ENCODE measurements at regions not wholly inside any gene's neighbourhood (a gene's known extent, or its start where the extent isn't known, plus 50 kb on each side); places are given as distances from the start of the nearest gene placed in this dataset.

GRCh38 chr1:201759194-201759815 is 69.7 kb upstream of the IPO9 start:
- H3K27ac ChIP-seq (ENCODE audit: low read depth in 2 of 2, low read length in 2 of 2): no peak overlapping the region
- no peak overlapping the region for H3K4me3 ChIP-seq (ENCODE audit: low read length in 2 of 2)
- no peaks in the 10 kb centered on the region for H3K9me3 ChIP-seq (ENCODE audit: control insufficient read depth in 2 of 2, low read length in 2 of 2)
- H3K4me1 ChIP-seq (ENCODE audit: control insufficient read depth in 2 of 2, insufficient read depth in 2 of 2, low read length in 2 of 2): peaks cover 0 to 2% of the 10 kb centered on the region in 2 donors
- H3K9ac ChIP-seq (ENCODE audit: low read depth in 1 of 2, low read length in 2 of 2): no peak overlapping the region
- H3K27me3 ChIP-seq (ENCODE audit: control insufficient read depth in 2 of 2, insufficient read depth in 2 of 2, low read length in 2 of 2): no peaks in the 10 kb centered on the region
- no peaks in the 10 kb centered on the region for H3K36me3 ChIP-seq (ENCODE audit: control insufficient read depth in 2 of 2, insufficient read depth in 2 of 2, low read length in 2 of 2)

DNA sequence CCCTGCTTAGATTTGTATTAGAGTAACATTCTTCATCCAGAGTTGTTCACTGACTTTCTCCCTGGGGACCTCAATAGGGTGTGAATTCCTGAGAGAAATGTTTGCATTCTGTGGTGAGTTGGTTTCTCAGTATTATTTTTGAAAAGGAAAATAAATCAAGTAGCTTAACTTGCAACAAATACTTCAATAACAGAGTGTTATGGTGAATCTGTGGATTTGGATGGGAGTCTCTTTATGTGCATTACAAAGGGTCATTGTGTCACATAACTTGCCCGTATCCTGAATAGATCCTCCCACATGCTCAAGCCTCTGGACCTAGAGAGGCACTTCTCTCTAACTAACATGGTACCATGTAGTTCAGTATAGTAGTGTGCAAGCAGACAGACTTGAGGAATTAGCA is 68.4 kb upstream of the IPO9 start:
- H3K9ac ChIP-seq (ENCODE audit: low read depth in 1 of 2, low read length in 2 of 2): no peak overlapping the region
- H3K27ac ChIP-seq (ENCODE audit: low read depth in 2 of 2, low read length in 2 of 2): no peak overlapping the region
- H3K36me3 ChIP-seq (ENCODE audit: control insufficient read depth in 2 of 2, insufficient read depth in 2 of 2, low read length in 2 of 2): no peaks in the 10 kb centered on the region
- no peaks in the 10 kb centered on the region for H3K9me3 ChIP-seq (ENCODE audit: control insufficient read depth in 2 of 2, low read length in 2 of 2)
- no peak overlapping the region for H3K4me3 ChIP-seq (ENCODE audit: low read length in 2 of 2)
- H3K4me1 ChIP-seq (ENCODE audit: control insufficient read depth in 2 of 2, insufficient read depth in 2 of 2, low read length in 2 of 2): no peaks in the 10 kb centered on the region
- no peaks in the 10 kb centered on the region for H3K27me3 ChIP-seq (ENCODE audit: control insufficient read depth in 2 of 2, insufficient read depth in 2 of 2, low read length in 2 of 2)

GRCh38 chr1:201761178-201761577 is 67.8 kb upstream of the IPO9 start:
- peaks cover 0 to 2% of the 10 kb centered on the region in 2 donors for H3K4me1 ChIP-seq (ENCODE audit: control insufficient read depth in 2 of 2, insufficient read depth in 2 of 2, low read length in 2 of 2)
- no peak overlapping the region for H3K27ac ChIP-seq (ENCODE audit: low read depth in 2 of 2, low read length in 2 of 2)
- no peak overlapping the region for H3K9ac ChIP-seq (ENCODE audit: low read depth in 1 of 2, low read length in 2 of 2)
- no peaks in the 10 kb centered on the region for H3K36me3 ChIP-seq (ENCODE audit: control insufficient read depth in 2 of 2, insufficient read depth in 2 of 2, low read length in 2 of 2)
- no peaks in the 10 kb centered on the region for H3K9me3 ChIP-seq (ENCODE audit: control insufficient read depth in 2 of 2, low read length in 2 of 2)
- no peak overlapping the region for H3K4me3 ChIP-seq (ENCODE audit: low read length in 2 of 2)
- H3K27me3 ChIP-seq (ENCODE audit: control insufficient read depth in 2 of 2, insufficient read depth in 2 of 2, low read length in 2 of 2): no peaks in the 10 kb centered on the region

GRCh38 chr1:201761871-201762270 is 67.1 kb upstream of the IPO9 start:
- Histone ChIP-seq H3K4me3 (ENCODE audit: low read length in 2 of 2) (no peak overlapping the region), H3K36me3 (ENCODE audit: control insufficient read depth in 2 of 2, insufficient read depth in 2 of 2, low read length in 2 of 2) (no peaks in the 10 kb centered on the region), H3K9ac (ENCODE audit: low read depth in 1 of 2, low read length in 2 of 2) (no peak overlapping the region), H3K27me3 (ENCODE audit: control insufficient read depth in 2 of 2, insufficient read depth in 2 of 2, low read length in 2 of 2) (no peaks in the 10 kb centered on the region), H3K27ac (ENCODE audit: low read depth in 2 of 2, low read length in 2 of 2) (no peak overlapping the region), H3K4me1 (ENCODE audit: control insufficient read depth in 2 of 2, insufficient read depth in 2 of 2, low read length in 2 of 2) (peaks cover 0 to 2% of the 10 kb centered on the region in 2 donors), H3K9me3 (ENCODE audit: control insufficient read depth in 2 of 2, low read length in 2 of 2) (no peaks in the 10 kb centered on the region)

GRCh38 chr1:201762381-201762780 is 66.6 kb upstream of the IPO9 start:
- H3K9ac ChIP-seq (ENCODE audit: low read depth in 1 of 2, low read length in 2 of 2): no peak overlapping the region
- H3K27ac ChIP-seq (ENCODE audit: low read depth in 2 of 2, low read length in 2 of 2): no peak overlapping the region
- peaks cover 0 to 2% of the 10 kb centered on the region in 2 donors for H3K4me1 ChIP-seq (ENCODE audit: control insufficient read depth in 2 of 2, insufficient read depth in 2 of 2, low read length in 2 of 2)
- no peaks in the 10 kb centered on the region for H3K9me3 ChIP-seq (ENCODE audit: control insufficient read depth in 2 of 2, low read length in 2 of 2)
- H3K27me3 ChIP-seq (ENCODE audit: control insufficient read depth in 2 of 2, insufficient read depth in 2 of 2, low read length in 2 of 2): no peaks in the 10 kb centered on the region
- H3K4me3 ChIP-seq (ENCODE audit: low read length in 2 of 2): no peak overlapping the region
- no peaks in the 10 kb centered on the region for H3K36me3 ChIP-seq (ENCODE audit: control insufficient read depth in 2 of 2, insufficient read depth in 2 of 2, low read length in 2 of 2)

- Histone ChIP-seq H3K9ac (ENCODE audit: low read depth in 1 of 2, low read length in 2 of 2) (no peak overlapping the region), H3K4me3 (ENCODE audit: low read length in 2 of 2) (no peak overlapping the region), H3K36me3 (ENCODE audit: control insufficient read depth in 2 of 2, insufficient read depth in 2 of 2, low read length in 2 of 2) (no peaks in the 10 kb centered on the region), H3K27me3 (ENCODE audit: control insufficient read depth in 2 of 2, insufficient read depth in 2 of 2, low read length in 2 of 2) (no peaks in the 10 kb centered on the region), H3K4me1 (ENCODE audit: control insufficient read depth in 2 of 2, insufficient read depth in 2 of 2, low read length in 2 of 2) (peaks cover 0 to 2% of the 10 kb centered on the region in 2 donors), H3K27ac (ENCODE audit: low read depth in 2 of 2, low read length in 2 of 2) (peak overlapping the region in 1 of 2 donors; percentile 26), H3K9me3 (ENCODE audit: control insufficient read depth in 2 of 2, low read length in 2 of 2) (no peaks in the 10 kb centered on the region)
Observed at GRCh38 chr1:201763455-201764140, 65.4 kb upstream of the IPO9 start.

DNA sequence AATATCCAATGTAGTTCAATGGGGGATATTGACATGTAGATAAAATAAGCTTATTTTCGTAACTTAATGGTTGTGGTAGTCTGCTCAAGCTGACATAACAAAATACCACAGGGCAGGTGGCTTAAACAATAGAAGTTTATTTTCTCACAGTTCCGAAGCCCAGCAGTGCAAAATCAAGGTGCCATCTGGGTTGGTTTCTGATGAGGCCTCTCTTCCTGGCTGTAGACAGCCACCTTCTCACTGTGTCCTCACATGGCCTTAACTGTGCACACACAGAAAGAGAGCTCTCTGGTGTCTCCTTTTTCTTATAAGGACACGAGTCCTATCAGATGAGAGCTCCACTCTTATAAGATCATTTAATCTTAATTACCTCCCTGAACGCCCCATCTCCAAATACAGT is 64.8 kb upstream of the IPO9 start:
- no peak overlapping the region for H3K4me3 ChIP-seq (ENCODE audit: low read length in 2 of 2)
- H3K9me3 ChIP-seq (ENCODE audit: control insufficient read depth in 2 of 2, low read length in 2 of 2): no peaks in the 10 kb centered on the region
- no peak overlapping the region for H3K9ac ChIP-seq (ENCODE audit: low read depth in 1 of 2, low read length in 2 of 2)
- H3K27ac ChIP-seq (ENCODE audit: low read depth in 2 of 2, low read length in 2 of 2): no peak overlapping the region
- no peaks in the 10 kb centered on the region for H3K36me3 ChIP-seq (ENCODE audit: control insufficient read depth in 2 of 2, insufficient read depth in 2 of 2, low read length in 2 of 2)
- peaks cover 0 to 2% of the 10 kb centered on the region in 2 donors for H3K4me1 ChIP-seq (ENCODE audit: control insufficient read depth in 2 of 2, insufficient read depth in 2 of 2, low read length in 2 of 2)
- no peaks in the 10 kb centered on the region for H3K27me3 ChIP-seq (ENCODE audit: control insufficient read depth in 2 of 2, insufficient read depth in 2 of 2, low read length in 2 of 2)

- Histone ChIP-seq H3K4me3 (ENCODE audit: low read length in 2 of 2) (no peak overlapping the region), H3K9ac (ENCODE audit: low read depth in 1 of 2, low read length in 2 of 2) (no peak overlapping the region), H3K4me1 (ENCODE audit: control insufficient read depth in 2 of 2, insufficient read depth in 2 of 2, low read length in 2 of 2) (peaks cover 0 to 2% of the 10 kb centered on the region in 2 donors), H3K9me3 (ENCODE audit: control insufficient read depth in 2 of 2, low read length in 2 of 2) (no peaks in the 10 kb centered on the region), H3K36me3 (ENCODE audit: control insufficient read depth in 2 of 2, insufficient read depth in 2 of 2, low read length in 2 of 2) (no peaks in the 10 kb centered on the region), H3K27ac (ENCODE audit: low read depth in 2 of 2, low read length in 2 of 2) (no peak overlapping the region), H3K27me3 (ENCODE audit: control insufficient read depth in 2 of 2, insufficient read depth in 2 of 2, low read length in 2 of 2) (no peaks in the 10 kb centered on the region)
Observed at GRCh38 chr1:201764579-201764978, 64.4 kb upstream of the IPO9 start.

GRCh38 chr1:201766131-201766866 is 62.7 kb upstream of the IPO9 start:
- H3K4me1 ChIP-seq (ENCODE audit: control insufficient read depth in 2 of 2, insufficient read depth in 2 of 2, low read length in 2 of 2): peaks cover 0 to 2% of the 10 kb centered on the region in 2 donors
- peaks cover 0 to under 1% of the 10 kb centered on the region in 2 donors for H3K9me3 ChIP-seq (ENCODE audit: control insufficient read depth in 2 of 2, low read length in 2 of 2)
- H3K4me3 ChIP-seq (ENCODE audit: low read length in 2 of 2): no peak overlapping the region
- no peak overlapping the region for H3K9ac ChIP-seq (ENCODE audit: low read depth in 1 of 2, low read length in 2 of 2)
- H3K27ac ChIP-seq (ENCODE audit: low read depth in 2 of 2, low read length in 2 of 2): no peak overlapping the region
- H3K27me3 ChIP-seq (ENCODE audit: control insufficient read depth in 2 of 2, insufficient read depth in 2 of 2, low read length in 2 of 2): no peaks in the 10 kb centered on the region
- H3K36me3 ChIP-seq (ENCODE audit: control insufficient read depth in 2 of 2, insufficient read depth in 2 of 2, low read length in 2 of 2): no peaks in the 10 kb centered on the region

DNA sequence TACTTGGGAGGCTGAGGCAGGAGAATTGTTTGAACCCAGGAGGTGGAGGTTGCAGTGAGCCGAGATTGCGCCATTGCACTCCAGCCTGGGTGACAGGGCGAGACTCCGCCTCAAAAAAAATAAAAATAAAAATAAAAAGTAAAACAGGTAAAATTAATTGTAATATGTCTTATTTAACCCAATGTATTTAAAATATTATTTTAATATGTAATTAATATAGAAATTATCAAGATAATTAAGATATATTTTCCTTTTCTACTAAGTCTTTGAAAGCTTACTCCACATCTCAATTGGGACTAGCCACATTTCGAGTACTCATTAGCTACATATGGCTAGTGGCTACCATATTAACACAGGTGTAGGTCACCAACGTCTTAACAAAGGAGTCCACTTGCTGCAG is 61.6 kb upstream of the IPO9 start:
- Histone ChIP-seq H3K4me1 (ENCODE audit: control insufficient read depth in 2 of 2, insufficient read depth in 2 of 2, low read length in 2 of 2) (peaks cover 0 to 2% of the 10 kb centered on the region in 2 donors), H3K27ac (ENCODE audit: low read depth in 2 of 2, low read length in 2 of 2) (no peak overlapping the region), H3K9me3 (ENCODE audit: control insufficient read depth in 2 of 2, low read length in 2 of 2) (peaks cover 0 to 2% of the 10 kb centered on the region in 2 donors), H3K27me3 (ENCODE audit: control insufficient read depth in 2 of 2, insufficient read depth in 2 of 2, low read length in 2 of 2) (no peaks in the 10 kb centered on the region), H3K36me3 (ENCODE audit: control insufficient read depth in 2 of 2, insufficient read depth in 2 of 2, low read length in 2 of 2) (no peaks in the 10 kb centered on the region), H3K9ac (ENCODE audit: low read depth in 1 of 2, low read length in 2 of 2) (no peak overlapping the region), H3K4me3 (ENCODE audit: low read length in 2 of 2) (no peak overlapping the region)

Data from mucosa of rectum (tissue), 2 donors.